PC-3 (cell line): ENCODE measurements at regions not wholly inside any gene's neighbourhood (a gene's known extent, or its start where the extent isn't known, plus 50 kb on each side); places are given as distances from the start of the nearest gene placed in this dataset.
"Not testable (repeated sequence)": the region's sequence is repeated elsewhere in the genome, so short reads cannot be mapped to it uniquely, and the experiment has no call there.

ENCODE experiments used
- ATAC-seq: fragments of 200-7000 bp; cut with Tn5 transposase; 2 replicates; pipeline ENCODE4 v1.9.1; 2020; ENCODE audit warnings: mild to moderate bottlenecking, moderate library complexity
- BruUV-seq: library from RNA; stranded (reverse); fragments of 400-500 nt; replicated peaks from 2 replicates; lab custom pipeline; 2021; lab: Mats Ljungman, UMichigan
- CTCF ChIA-PET: fragments of 300-600 bp; sonication (Branson Sonifier 250); formaldehyde crosslinking; loops from one replicate; lab custom pipeline; 2022; ENCODE audit warnings: antibody characterized with exemption; lab: Charles Lee
- POLR2A ChIA-PET: fragments of 300-600 bp; sonication (Branson Sonifier 250); formaldehyde crosslinking; loops from one replicate; lab custom pipeline; 2022; ENCODE audit warnings: antibody characterized with exemption; ENCODE audit not compliant: unreplicated experiment; lab: Charles Lee
- DNase-seq: peaks from one replicate; pipeline ENCODE4 v3.0.0-alpha.2; 2015
- H2AFZ ChIP-seq: fragments of 300-600 bp; sonication (generic); 2 replicates; pipeline ENCODE4 v1.6.0; 2016; ENCODE audit warnings: antibody characterized with exemption, low read length
- H3F3A ChIP-seq: fragments of 300-600 bp; sonication (generic); one replicate; pipeline ENCODE4 v1.6.0; 2017; ENCODE audit warnings: antibody characterized with exemption, low read length, control low read depth, mild to moderate bottlenecking; ENCODE audit not compliant: unreplicated experiment
- H3K27ac ChIP-seq: fragments of 300-600 bp; sonication (generic); 2 replicates; pipeline ENCODE4 v1.5.1; 2016; ENCODE audit warnings: mild to moderate bottlenecking, low read length
- H3K27me3 ChIP-seq: fragments of 300-600 bp; sonication (generic); 2 replicates; pipeline ENCODE4 v1.6.1; 2016; ENCODE audit warnings: low read length, mixed read lengths
- H3K36me3 ChIP-seq: fragments of 300-600 bp; sonication (generic); 2 replicates; pipeline ENCODE4 v1.6.1; 2016; ENCODE audit warnings: low read depth, mixed run types, low read length, mixed read lengths
- H3K4me1 ChIP-seq: fragments of 300-600 bp; sonication (generic); 2 replicates; pipeline ENCODE4 v1.5.1; 2016; ENCODE audit warnings: low read length; ENCODE audit not compliant: insufficient read depth
- H3K4me2 ChIP-seq: fragments of 300-600 bp; sonication (generic); 2 replicates; pipeline ENCODE4 v1.6.0; 2016; ENCODE audit warnings: low read length
- H3K4me3 ChIP-seq: fragments of 300-600 bp; sonication (generic); 2 replicates; pipeline ENCODE4 v1.5.1; 2016; ENCODE audit warnings: mild to moderate bottlenecking, low read length, mixed read lengths
- H3K79me2 ChIP-seq: fragments of 300-600 bp; sonication (generic); 2 replicates; pipeline ENCODE4 v1.6.1; 2017; ENCODE audit warnings: low read length, mixed read lengths
- H3K9ac ChIP-seq: fragments of 300-600 bp; sonication (generic); 2 replicates; pipeline ENCODE4 v1.6.0; 2016; ENCODE audit warnings: mild to moderate bottlenecking, low read length
- H3K9me2 ChIP-seq: fragments of 300-600 bp; sonication (generic); replicated peaks from 2 replicates; pipeline ENCODE4 v1.6.1; 2016; ENCODE audit warnings: mixed run types, low read length, mixed read lengths
- H3K9me3 ChIP-seq: fragments of 300-600 bp; sonication (generic); 2 replicates; pipeline ENCODE4 v1.6.1; 2016; ENCODE audit warnings: low read length, mixed read lengths
- H4K20me1 ChIP-seq: fragments of 300-600 bp; sonication (generic); 2 replicates; pipeline ENCODE4 v1.6.1; 2016; ENCODE audit warnings: low read length, mixed read lengths
- CTCF ChIP-seq: fragments of 300-600 bp; sonication (generic); conservative IDR thresholded peaks from 2 replicates; pipeline ENCODE4 v1.5.1; 2017; ENCODE audit warnings: antibody characterized with exemption, low read depth, mild to moderate bottlenecking, low read length
- EZH2 ChIP-seq: fragments of 300-600 bp; sonication (generic); IDR thresholded peaks from one replicate; pipeline ENCODE4 v1.6.1; 2017; ENCODE audit warnings: antibody characterized with exemption, mild to moderate bottlenecking, low read length; ENCODE audit not compliant: unreplicated experiment
- EZH2phosphoT487 ChIP-seq: fragments of 300-600 bp; sonication (generic); IDR thresholded peaks from 2 replicates; pipeline ENCODE4 v1.6.1; 2018; ENCODE audit warnings: mild to moderate bottlenecking, antibody characterized with exemption, low read length, borderline replicate concordance
- intact Hi-C: fragments of 100-400 bp; cut with micrococcal nuclease; formaldehyde crosslinking; loops from 2 replicates; pipeline ENCODE4 v1.9.0; 2023

GRCh38 chr6:119757467-119757866, 407.9 kb upstream of the MAN1A1 start:
- TF ChIP-seq CTCF (no peak), EZH2 (no peak), EZH2phosphoT487 (no peak)
- no peak for ATAC-seq
- Histone ChIP-seq H3K9me3 (no peaks in the 10 kb centered on the region), H3K9me2 (no peaks in the 10 kb centered on the region), H2AFZ (no peak overlapping the region), H3K27ac (no peak overlapping the region), H3K36me3 (no peaks in the 10 kb centered on the region), H3K27me3 (no peaks in the 10 kb centered on the region), H3F3A (no peaks in the 10 kb centered on the region), H3K4me1 (no peaks in the 10 kb centered on the region), H4K20me1 (no peaks in the 10 kb centered on the region), H3K4me2 (no peak overlapping the region), H3K79me2 (no peaks in the 10 kb centered on the region), H3K9ac (no peak overlapping the region), H3K4me3 (no peak overlapping the region)
- POLR2A ChIA-PET, result no interaction called here
- intact Hi-C loops, result no loop called here
- no TSS peak for BruUV-seq
- CTCF ChIA-PET, result no interaction called here
- DNase-seq, result no peak

DNA sequence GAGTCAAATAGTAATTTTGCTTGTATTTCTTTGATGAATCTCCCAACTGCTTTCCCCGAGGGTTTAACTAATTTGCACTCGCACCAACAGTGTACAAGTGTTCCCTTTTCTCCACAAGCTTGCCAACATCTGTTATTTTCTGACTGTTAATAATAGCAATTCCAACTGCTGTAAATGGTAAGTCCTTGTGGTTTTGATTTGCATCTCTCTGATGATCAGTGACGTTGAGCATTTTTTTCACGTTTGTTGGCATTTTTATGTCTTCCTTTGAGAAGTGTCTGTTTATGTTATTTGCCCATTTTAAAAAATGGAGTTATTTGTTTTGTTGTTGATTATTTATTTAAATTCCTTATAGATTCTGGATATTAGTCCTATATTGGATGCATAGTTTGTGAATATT, 399.8 kb upstream of the MAN1A1 start:
- Histone ChIP-seq H3F3A (no peaks in the 10 kb centered on the region), H2AFZ (no peak overlapping the region), H3K9ac (no peak overlapping the region), H3K4me2 (no peak overlapping the region), H3K36me3 (no peaks in the 10 kb centered on the region), H3K27me3 (no peaks in the 10 kb centered on the region), H3K27ac (no peak overlapping the region), H3K4me1 (no peaks in the 10 kb centered on the region), H3K4me3 (no peak overlapping the region), H3K79me2 (no peaks in the 10 kb centered on the region), H3K9me3 (no peaks in the 10 kb centered on the region), H3K9me2 (no peaks in the 10 kb centered on the region), H4K20me1 (no peaks in the 10 kb centered on the region)
- no TSS peak for BruUV-seq
- intact Hi-C loops, result no loop called here
- no peak for DNase-seq
- ATAC-seq, result no peak
- TF ChIP-seq EZH2phosphoT487 (no peak), CTCF (no peak), EZH2 (no peak)
- ChIA-PET POLR2A (no interaction called here), CTCF (no interaction called here)

DNA sequence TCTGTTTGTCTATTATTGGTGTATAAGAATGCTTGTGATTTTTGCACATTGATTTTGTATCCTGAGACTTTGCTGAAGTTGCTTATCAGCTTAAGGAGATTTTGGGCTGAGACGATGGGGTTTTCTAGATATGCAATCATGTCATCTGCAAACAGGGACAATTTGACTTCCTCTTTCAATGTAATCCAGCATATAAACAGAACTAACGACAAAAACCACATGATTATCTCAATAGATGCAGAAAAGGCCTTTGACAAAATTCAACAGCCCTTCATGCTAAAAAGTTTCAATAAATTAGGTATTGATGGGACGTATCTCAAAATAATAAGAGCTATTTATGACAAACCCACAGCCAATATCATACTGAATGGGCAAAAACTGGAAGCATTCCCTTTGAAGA, 399.0 kb upstream of the MAN1A1 start:
- H3K36me3 ChIP-seq, H4K20me1 ChIP-seq, H3K79me2 ChIP-seq, H3K27ac ChIP-seq, H3K9me3 ChIP-seq, POLR2A ChIA-PET, intact Hi-C loops, DNase-seq, BruUV-seq, CTCF ChIA-PET, H3K4me3 ChIP-seq, H3K4me1 ChIP-seq, H3K9ac ChIP-seq, H3K27me3 ChIP-seq, H3K9me2 ChIP-seq, H2AFZ ChIP-seq, H3F3A ChIP-seq, H3K4me2 ChIP-seq, ATAC-seq: not testable (repeated sequence)
